ENCODE measurements at regions not wholly inside any gene's neighbourhood (a gene's known extent, or its start where the extent isn't known, plus 50 kb on each side); places are given as distances from the start of the nearest gene placed in this dataset.

GRCh38 chr3:117723825-117724224, 1014.2 kb downstream of the TUSC7 start:
- TF ChIP-seq CTCF (conservative IDR thresholded peaks at IDR 0.05): no peak
- no peak for TF ChIP-seq EZH2 (IDR thresholded peaks at IDR 0.05; ENCODE audit: low read depth)

Data from PC-9 (cell line).